Stimulated activated CD8-positive, alpha-beta memory T cell treated with anti-CD3 and anti-CD28 coated beads, Interleukin-4, amount 100 ng/mL, for 24 hours (primary cell): ENCODE measurements at regions not wholly inside any gene's neighbourhood (a gene's known extent, or its start where the extent isn't known, plus 50 kb on each side); places are given as distances from the start of the nearest gene placed in this dataset.
"Not testable (repeated sequence)": the region's sequence is repeated elsewhere in the genome, so short reads cannot be mapped to it uniquely, and the experiment has no call there.

ENCODE experiments used
- DNase-seq: peaks from one replicate; pipeline ENCODE4 v3.0.0-alpha.2; 2020; ENCODE audit warnings: low read depth

DNA sequence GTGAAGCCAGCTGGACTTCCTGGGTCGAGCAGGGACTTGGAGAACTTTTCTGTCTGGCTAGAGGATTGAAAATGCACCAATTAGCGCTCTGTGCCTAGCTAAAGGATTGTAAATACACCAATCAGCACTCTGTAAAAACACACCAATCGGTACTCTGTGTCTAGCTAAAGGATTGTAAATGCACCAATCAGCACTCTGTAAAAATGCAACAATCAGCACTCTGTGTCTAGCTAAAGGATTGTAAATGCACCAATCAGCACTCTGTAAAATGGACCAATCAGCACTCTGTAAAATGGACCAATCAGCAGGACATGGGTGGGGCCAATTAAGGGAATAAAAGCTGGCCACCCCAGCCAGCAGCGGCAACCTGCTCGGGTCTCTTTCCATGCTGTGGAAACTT lies 97.3 kb upstream of the GALNT15 start:
- DNase-seq = not testable (repeated sequence)

DNA sequence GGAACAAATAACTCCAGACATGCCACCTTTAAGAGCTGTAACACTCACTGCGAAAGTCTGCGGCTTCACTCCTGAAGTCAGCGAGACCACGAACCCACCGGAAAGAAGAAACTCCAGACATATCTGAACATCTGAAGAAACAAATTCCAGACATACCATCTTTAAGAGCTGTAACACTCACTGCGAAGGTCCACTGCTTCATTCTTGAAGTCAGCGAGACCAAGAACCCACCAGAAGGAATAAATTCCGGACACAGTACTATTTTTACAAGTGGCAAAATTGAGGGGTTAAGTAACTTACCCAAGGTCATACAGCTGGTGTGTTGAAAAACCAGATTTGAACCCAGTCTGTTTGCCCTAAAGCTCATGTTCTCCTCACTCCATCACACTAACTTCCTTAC lies 96.8 kb upstream of the GALNT15 start:
- not testable (repeated sequence) for DNase-seq

DNA sequence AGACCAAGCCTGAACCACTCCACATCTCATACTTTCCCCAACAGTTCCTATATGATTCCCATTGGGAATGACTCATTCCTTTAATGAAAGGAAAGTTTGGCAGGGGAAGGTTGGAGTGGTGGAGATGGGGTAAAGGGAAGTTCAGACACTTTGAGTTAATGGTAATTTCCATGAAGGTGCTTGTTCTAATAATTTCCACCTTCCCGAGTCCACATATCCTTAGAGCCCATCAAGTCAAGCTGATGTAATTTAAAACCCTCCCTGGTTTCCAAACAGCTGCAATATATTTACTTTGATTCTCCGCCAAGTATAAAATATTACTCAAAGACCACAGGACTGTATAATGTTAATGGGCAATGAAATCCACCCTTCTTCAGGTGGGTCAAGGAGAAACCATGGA lies 95.0 kb upstream of the GALNT15 start:
- no peak for DNase-seq

DNA sequence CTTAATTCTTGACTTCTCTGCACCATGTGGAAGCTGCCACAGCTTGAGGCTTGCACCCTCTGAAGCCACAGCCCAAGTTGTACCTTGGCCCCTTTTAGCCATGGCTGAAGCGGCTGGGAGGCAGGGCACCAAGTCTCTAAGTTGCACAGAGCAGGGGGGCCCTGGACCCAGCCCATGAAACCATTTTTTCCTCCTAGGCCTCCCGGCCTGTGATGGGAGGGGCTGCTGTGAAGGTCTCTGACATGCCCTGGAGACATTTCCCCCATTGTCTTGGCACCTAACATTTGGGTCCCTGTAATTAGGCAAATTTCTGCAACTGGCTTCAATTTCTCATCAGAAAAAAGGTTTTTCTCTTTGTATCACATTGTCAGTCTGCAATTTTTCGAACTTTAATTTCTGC lies 92.8 kb upstream of the GALNT15 start:
- DNase-seq = no peak

DNA sequence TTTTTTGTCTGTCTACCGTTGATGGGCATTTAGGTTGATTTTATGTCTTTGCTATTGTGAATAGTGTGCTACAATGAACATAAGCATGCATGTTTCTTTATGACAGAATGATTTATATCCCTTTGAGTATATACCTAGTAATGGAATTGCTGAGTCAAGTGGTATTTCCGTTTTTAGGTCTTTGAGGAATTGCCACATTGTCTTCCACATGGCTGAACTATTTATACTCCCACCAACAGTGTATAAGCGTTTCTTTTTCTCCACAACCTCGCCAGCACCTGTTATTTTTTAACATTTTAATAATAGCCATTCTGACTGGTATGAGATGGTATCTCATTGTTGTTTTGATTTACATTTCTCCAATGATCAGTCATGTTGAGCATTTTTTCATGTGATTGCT lies 89.6 kb upstream of the GALNT15 start:
- no peak for DNase-seq

DNA sequence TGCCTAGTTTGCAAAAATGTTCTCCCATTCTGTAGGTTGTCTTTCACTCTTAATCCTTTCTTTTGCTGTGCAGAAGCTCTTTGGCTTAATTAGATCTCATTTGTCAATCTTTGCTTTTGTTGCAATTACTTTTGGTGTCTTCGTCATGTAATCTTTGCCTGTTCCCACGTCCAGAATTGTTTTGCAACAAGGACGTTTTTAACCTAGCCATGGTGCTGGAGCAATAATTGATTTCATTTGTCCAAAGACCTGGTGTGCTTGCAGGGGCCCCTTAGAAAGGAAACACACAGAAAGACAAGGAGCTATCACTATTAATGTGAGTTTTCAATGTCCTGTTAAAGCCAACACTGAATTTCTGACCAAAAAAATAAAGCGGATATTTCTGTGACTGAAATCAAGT lies 89.1 kb upstream of the GALNT15 start:
- DNase-seq = no peak

DNA sequence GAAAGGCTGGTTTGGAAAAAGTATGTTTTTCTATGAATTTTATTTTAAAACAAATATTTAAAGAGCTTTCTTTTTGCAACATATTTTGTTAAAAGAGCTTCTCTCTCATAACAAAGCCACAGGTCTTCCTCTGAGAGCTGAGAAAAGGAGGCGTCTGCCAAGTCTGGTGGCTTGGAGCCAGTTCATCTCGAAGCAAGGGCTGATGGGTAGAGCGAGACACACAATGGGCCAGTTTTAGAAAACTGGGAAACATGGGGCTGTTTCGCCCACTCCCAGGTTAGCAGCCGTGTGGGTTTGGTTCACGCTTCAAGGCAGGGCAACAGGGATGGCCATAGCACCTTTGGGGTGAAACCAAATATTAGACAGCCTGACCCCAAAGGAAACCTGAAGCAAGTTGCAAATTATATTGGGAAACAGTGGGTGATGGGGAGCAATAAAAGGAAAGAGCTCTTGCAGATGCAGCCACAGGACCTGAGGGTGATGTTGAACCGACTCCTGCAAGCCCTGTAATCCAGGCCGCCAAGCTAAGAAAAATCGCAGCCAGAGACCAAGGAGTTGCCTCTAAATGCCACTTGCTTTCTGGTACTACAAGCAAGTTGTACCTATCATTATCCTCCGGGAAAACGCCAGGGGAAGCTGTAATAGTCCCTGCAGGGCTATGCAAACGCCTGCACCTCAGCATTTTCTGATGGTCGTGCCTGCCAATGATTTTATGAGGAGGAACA lies 88.4 kb upstream of the GALNT15 start:
- no peak for DNase-seq

DNA sequence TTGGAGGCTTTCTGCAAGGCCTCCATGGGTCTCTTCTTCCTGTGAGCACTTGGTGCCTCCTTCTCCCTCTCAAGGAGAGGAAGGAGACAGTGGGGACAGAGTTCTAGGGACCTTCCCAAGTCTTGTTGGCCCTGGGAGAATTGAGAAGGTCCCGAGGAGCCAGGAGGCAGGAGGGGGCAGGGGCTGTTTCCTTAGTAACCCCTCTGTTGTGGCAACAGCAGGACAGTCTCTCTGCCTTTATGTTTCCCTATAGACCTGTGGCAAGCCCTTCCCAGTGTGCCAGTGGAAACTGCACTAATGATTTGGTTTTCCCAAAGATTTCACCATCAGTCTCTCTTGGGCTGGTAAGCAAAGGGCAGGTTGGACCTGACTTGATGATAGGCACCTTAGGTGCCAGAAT lies 87.8 kb upstream of the GALNT15 start:
- DNase-seq = no peak

DNA sequence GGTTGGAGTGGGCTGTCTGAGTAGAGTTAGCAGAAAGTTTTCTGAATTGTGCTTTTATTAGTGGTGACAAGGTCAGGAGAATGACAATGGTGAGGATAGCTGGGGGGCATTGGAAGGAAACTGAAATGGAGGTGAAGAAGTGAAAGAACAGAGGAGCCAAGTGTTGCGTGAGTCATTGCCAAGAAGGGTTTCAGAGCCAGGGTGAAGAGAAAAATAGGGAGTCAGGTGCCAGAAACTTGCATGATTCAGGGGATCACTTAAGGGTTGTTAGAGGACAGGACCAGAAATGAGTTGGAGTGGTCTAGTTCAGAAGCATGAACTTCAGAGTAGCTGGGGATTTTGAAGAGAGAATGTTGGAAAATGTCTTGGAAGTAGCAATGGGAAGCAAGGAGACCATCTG lies 86.0 kb upstream of the GALNT15 start:
- no peak for DNase-seq

DNA sequence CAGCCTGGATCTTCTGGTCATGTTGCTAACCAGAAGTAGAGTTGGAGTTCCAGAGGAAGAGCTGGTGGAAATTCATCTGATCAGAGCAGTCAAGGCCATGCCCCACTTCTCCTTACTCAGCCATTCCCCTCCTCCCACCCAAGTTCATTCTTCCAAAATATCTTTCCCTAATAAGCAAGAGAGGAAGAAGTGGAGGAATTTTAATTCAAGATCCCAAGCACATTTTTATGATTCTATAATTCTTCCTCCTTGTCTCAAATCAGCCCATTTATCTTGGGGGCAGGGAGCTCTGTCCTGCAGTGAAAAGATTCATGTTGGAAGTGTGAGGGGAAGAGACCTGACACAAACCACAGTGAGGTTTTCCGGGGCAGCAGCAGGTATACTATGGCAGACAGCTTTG lies 85.0 kb upstream of the GALNT15 start:
- DNase-seq = no peak

DNA sequence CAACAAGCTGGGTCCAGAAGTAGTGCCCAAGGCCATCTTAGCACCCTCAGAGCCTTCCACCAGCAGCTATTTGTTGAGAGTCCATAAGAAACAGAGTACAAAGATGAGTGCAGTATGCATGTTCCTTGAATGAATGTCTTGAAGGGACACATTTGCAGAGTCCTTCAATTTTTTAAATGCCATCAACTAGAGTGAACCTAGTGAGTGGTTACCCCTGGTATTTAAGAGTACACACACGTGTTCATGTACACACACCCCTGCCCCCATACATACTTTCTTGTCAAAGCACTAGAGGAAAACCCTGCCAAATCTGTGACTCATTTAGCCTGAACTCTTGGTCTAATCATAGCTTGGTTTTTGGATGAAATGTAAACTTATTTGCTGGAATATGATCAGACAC lies 84.5 kb upstream of the GALNT15 start:
- DNase-seq = no peak

DNA sequence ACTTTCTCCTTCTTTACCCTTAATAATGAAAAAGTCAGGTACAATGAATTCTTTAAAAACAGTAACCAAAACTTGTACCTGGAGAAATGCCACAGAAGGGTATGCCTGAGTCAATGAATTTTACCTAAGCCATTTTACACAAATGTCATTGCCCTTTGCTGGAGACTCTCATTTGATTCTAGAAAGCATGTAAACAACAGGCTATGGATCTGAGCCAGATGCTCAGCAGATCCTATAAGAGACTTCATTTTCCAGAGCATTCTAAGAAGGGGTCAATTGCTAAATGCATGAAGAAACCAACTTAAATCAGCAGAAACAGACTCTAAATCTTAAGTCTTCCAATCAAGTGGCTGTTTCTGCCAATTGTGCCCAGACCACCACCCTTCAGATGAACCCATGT lies 83.8 kb upstream of the GALNT15 start:
- no peak for DNase-seq

DNA sequence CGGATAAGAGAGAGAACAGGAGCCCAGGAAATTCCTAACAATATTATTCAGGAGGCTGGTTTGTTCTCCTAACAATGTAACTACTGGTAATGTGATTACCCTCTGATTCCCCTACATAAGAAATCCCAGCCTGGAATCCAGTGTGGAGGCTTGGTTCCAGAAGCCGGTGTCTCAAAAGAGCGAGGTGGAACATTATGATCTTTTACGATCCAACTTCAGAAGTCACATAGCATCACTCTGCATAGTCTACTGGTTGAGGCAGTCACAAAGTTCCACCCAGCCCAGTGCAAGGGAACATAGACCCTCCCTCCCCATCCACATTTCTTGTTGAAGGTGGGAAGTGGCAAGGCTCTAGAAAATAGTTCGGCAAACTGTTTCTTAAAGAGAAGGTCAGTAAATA lies 81.6 kb upstream of the GALNT15 start:
- DNase-seq = no peak

DNA sequence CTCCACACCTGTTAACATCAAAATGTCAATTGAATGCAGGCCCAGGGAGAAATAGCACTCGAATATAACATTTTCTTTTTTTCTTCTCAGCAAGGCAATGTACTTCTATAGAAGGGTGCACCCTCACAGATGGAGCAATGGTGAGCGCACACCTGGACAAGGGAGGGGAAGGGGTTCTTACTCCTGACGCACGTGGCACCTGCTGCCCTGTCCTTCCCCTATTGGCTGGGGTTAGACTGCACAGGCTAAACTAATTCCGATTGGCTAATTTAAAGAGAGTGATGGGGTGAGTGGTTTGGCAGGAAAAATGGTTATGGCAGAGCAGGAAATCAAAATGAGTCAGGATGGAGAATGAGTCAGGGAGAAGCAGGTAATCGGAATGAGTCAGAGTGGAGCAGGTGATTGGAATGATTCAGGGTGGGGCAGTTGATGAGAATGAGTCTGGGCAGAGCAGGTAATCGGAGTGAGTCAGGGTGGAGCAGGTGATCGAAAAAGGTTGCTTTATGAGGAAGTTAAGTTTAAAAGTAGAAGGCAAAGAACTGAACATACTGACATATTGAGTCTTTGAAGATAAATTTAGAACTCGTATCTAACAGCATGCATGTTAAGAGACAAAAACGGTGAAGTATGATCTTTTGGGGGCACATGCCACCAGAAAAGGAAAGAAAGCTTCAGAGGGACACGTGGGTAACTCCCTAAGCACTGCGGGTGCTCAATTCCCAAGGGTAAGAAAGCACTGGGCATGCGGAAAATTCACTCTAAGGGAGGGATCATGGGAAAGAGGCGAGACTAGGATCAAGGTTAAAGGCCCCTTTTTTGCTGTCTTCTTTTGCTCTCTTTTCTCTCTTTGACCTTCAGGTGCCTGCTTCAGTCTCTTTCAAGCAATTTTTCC lies 72.9 kb upstream of the GALNT15 start:
- DNase-seq = no peak

DNA sequence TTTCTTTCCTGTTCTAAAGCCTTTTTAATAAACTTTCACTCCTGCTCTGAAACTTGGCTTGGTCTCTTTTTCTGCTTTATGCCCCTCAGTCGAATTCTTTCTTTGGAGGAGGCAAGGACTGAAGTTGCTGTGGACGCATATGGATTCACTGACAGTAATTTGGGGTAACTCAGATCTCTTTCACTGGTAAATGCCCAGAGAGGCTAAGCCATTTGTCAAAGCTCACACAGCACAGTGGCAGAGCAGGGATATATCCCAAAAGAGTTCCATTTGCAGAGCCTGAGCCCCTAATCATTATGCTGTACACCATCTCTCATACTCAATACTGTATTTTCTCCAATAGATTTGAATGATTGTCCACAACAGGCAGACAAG lies 72.3 kb upstream of the GALNT15 start:
- no peak for DNase-seq

DNA sequence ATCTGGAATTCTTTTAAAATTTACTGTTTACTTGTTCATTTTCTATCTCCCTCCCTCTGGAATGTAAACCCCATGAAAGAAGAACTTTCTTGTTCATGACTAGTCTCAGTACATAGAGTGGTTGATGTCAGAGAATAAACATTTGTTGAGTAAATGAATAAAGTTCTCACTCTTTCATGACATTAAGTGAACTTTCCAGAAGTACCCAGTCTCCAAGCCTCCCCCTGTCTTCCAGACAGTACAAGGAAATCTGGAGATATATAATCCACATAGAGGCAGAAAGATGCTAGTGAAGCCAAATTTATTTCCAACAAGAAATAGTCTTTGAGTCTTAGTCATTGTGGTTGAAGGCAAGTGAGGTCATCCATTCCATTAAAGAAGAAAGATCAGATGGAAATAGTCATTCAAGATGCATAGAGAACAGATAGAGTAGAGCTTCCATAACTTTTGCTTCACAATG lies 71.5 kb upstream of the GALNT15 start:
- no peak for DNase-seq

DNA sequence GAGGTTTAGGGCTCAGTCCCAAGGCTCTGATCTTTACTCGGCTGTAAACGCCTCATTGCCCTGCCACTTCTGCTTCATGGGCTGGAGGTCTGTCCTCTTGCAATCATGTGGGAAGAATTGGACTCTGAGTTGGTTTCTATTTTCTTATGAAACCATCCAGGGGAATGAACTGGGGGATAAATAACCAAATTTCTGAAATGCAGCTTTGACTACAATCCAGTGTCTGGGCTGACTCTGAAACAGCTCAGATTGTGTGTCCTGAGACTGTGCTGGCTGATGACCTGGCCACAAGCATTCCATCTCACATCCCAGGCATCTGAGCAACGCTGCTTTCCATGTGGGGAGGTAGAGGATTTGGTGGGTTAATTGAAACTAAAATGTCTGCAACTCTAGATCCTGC lies 71.0 kb upstream of the GALNT15 start:
- DNase-seq = no peak

DNA sequence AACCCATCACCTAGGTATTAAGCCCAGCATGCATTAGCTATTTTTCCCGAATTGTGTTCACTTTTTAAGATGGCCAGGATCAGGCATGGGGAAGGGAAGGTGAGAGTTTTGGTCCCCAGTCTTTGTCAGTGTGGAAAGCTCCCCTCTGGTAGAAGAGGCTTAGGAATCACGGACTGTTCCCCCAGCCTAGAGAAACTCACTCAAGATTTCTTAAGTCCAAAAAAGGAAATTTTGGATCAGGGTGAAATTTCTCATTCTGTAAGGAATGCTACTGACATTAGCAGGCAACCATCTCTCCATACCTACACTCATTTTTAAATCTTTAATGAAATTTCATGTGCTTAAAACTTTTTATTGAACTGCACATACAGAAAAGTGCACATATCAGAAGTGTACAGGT lies 70.3 kb upstream of the GALNT15 start:
- DNase-seq = no peak

DNA sequence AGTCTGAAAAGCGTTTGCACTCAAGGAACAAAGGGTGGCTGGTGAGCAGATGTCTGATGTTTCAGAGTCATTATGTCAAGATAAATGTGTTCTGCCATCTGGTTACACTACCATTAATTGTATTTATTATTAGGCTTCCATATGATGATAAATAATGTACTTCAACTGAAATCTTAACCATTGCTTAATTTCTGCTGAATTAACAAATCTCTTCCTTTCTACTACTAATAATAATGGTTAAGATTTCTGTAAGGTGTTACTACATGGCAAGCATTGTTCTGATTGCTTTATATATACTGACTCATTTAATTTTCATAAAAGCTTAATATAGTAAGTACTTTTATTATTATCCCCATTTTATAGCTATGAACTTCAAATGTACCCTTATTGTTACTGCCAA lies 68.4 kb upstream of the GALNT15 start:
- no peak for DNase-seq

DNA sequence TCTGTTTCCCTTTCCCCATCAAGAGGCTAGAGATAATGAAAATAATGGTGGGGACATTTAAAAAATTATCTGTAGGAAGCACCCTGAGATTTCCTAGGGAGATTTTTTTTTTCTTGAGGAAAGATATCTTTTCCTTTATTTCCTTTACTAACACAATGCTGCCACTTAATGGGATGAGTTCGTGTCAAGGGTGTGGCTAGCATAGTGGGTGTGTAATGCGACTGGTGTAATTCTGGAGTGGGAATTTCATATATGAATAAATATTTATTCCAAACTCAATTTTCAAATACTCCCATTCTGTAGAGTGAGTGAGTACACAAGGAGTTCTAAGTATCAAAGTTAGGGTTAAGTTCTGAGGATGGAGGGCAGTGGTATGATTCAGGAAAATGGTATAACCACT lies 66.1 kb upstream of the GALNT15 start:
- no peak for DNase-seq

DNA sequence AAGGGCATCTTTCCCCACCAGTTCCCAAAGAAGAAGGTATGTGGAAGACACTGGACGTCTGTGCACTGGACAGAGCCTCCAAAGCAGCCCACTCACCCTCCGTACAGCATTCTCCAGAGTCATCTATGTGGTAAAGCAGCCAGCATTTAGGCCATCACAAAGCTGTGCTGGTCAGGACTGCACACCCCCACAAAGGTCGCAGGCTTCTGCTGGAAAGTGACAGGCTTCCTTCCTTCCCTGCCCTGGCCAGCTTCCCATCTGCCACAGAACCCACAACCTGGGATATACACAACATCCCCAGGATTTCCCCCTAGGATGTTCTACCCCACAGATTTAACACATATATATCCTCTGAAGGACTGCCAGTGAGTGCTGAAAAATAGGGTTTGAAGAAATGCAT lies 64.6 kb upstream of the GALNT15 start:
- no peak for DNase-seq

DNA sequence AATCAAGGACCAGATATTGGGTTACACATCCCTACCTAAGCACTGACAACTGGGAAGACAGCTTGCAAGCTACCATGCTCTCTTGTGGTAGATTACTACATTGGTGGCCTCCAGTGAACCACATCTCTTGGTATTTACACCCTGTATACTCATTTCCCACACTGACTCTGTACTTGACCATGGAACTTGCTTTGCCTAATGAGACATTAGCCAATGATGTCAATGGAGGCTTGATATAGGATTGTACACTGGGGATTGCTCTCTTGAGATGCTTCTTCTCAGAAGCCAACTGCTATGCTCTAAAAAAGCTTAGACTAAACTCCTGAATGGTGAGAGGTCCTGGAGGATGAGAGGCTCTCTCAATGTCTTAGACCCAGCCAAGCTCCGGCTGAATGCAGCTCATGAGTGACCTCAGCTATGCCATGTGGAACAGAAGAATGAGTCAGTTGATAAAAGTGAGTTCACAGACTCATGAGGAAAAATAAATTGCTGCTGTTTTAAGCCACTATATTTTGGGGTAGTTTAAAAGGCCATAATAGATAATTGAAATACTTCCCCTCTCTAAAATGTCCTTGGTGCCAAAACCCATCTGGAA lies 61.5 kb upstream of the GALNT15 start:
- no peak for DNase-seq

DNA sequence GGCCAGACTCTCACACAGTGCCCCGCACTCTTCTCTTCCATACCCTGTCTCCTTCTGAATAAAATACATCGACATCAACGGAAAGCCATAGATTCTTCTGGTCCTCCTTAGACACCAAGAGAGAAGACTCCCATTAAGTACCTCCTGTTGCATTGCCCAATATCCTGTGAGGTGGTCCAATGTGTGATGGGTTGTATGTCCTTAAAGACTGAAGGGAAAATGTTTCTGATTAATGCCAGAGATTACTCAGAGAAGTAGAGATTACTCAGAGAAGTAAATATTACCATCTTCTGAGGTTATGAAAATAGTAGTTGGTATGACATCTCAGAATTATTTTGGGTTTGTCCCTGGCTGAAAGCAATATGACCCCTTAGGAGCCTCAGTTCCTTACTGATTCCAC lies 60.8 kb upstream of the GALNT15 start:
- DNase-seq = no peak
